ENCODE measurements at regions not wholly inside any gene's neighbourhood (a gene's known extent, or its start where the extent isn't known, plus 50 kb on each side); places are given as distances from the start of the nearest gene placed in this dataset.

GRCh38 chr3:174620855-174621472 lies 238.2 kb upstream of the NAALADL2 start:
- no peak for TF ChIP-seq EZH2 (IDR thresholded peaks at IDR 0.05; ENCODE audit: low read length, missing control alignments)
- TF ChIP-seq, protein P1, sequence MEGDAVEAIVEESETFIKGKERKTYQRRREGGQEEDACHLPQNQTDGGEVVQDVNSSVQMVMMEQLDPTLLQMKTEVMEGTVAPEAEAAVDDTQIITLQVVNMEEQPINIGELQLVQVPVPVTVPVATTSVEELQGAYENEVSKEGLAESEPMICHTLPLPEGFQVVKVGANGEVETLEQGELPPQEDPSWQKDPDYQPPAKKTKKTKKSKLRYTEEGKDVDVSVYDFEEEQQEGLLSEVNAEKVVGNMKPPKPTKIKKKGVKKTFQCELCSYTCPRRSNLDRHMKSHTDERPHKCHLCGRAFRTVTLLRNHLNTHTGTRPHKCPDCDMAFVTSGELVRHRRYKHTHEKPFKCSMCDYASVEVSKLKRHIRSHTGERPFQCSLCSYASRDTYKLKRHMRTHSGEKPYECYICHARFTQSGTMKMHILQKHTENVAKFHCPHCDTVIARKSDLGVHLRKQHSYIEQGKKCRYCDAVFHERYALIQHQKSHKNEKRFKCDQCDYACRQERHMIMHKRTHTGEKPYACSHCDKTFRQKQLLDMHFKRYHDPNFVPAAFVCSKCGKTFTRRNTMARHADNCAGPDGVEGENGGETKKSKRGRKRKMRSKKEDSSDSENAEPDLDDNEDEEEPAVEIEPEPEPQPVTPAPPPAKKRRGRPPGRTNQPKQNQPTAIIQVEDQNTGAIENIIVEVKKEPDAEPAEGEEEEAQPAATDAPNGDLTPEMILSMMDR (conservative IDR thresholded peaks at IDR 0.05 in 1 of 2, IDR thresholded peaks at IDR 0.05 in 1 of 2; ENCODE audit: low read depth in 1 of 2, low read length in 2 of 2) = no peak

Measured in fibroblast of lung (primary cell).